Nephron (organoid): ENCODE measurements at regions not wholly inside any gene's neighbourhood (a gene's known extent, or its start where the extent isn't known, plus 50 kb on each side); places are given as distances from the start of the nearest gene placed in this dataset.

ENCODE experiments used
- H3K27ac Mint-ChIP-seq, 3 experiments: 2 replicates each; pipeline ENCODE4 v1.8.0; 2020; ENCODE audit warnings: mixed read lengths in 3 of 3, mild to moderate bottlenecking in 2 of 3, moderate library complexity in 1 of 3
- H3K27me3 Mint-ChIP-seq: 2 replicates; pipeline ENCODE4 v1.8.0; 2021; ENCODE audit warnings: low read depth, mild to moderate bottlenecking, moderate library complexity, mixed read lengths
- H3K36me3 Mint-ChIP-seq: 2 replicates; pipeline ENCODE4 v1.8.0; 2020; ENCODE audit warnings: low read depth, mixed read lengths
- H3K4me1 Mint-ChIP-seq: 2 replicates; pipeline ENCODE4 v1.8.0; 2020; ENCODE audit warnings: mixed read lengths
- H3K4me3 Mint-ChIP-seq, 3 experiments: 2 replicates each; pipeline ENCODE4 v1.8.0; 2020; ENCODE audit warnings: mild to moderate bottlenecking in 3 of 3, mixed read lengths in 3 of 3, moderate library complexity in 2 of 3
- H3K9me3 Mint-ChIP-seq: 2 replicates; pipeline ENCODE4 v1.8.0; 2020; ENCODE audit warnings: mixed read lengths
- CTCF ChIP-seq, 3 experiments: fragments of 200-600 bp; sonication (generic); IDR thresholded peaks; one replicate each; pipeline ENCODE4 v1.5.0; 2021; ENCODE audit warnings: antibody characterized with exemption in 3 of 3; ENCODE audit not compliant: unreplicated experiment in 3 of 3

- TF ChIP-seq CTCF (IDR thresholded peaks at IDR 0.05; ENCODE audit: unreplicated experiment in 3 of 3) = no peak
- no peaks in the 10 kb centered on the region for H3K27me3 Mint-ChIP-seq
- H3K9me3 Mint-ChIP-seq = no peaks in the 10 kb centered on the region
- no peak overlapping the region for H3K27ac Mint-ChIP-seq
- H3K36me3 Mint-ChIP-seq = no peaks in the 10 kb centered on the region
- H3K4me1 Mint-ChIP-seq = peaks cover 16% of the 10 kb centered on the region
- H3K4me3 Mint-ChIP-seq = no peak overlapping the region
These were observed 616.6 kb upstream of the SEMA6A start for GRCh38 chr5:117191251-117191650.

- Mint-ChIP-seq H3K9me3 (no peaks in the 10 kb centered on the region), H3K27ac (no peak overlapping the region), H3K36me3 (no peaks in the 10 kb centered on the region), H3K27me3 (no peaks in the 10 kb centered on the region), H3K4me3 (no peak overlapping the region), H3K4me1 (peaks cover 15% of the 10 kb centered on the region)
- TF ChIP-seq CTCF (IDR thresholded peaks at IDR 0.05; ENCODE audit: unreplicated experiment in 3 of 3) = no peak
These were observed 615.2 kb upstream of the SEMA6A start for GRCh38 chr5:117189784-117190183.

GRCh38 chr5:117188211-117188610 is 613.6 kb upstream of the SEMA6A start:
- no peaks in the 10 kb centered on the region for H3K36me3 Mint-ChIP-seq
- no peak overlapping the region for H3K4me3 Mint-ChIP-seq
- peaks cover 13% of the 10 kb centered on the region for H3K4me1 Mint-ChIP-seq
- no peaks in the 10 kb centered on the region for H3K27me3 Mint-ChIP-seq
- H3K27ac Mint-ChIP-seq = peak overlapping the region in 1 of 3 experiments; percentile 18
- no peak for TF ChIP-seq CTCF (IDR thresholded peaks at IDR 0.05; ENCODE audit: unreplicated experiment in 3 of 3)
- H3K9me3 Mint-ChIP-seq = no peaks in the 10 kb centered on the region

- H3K36me3 Mint-ChIP-seq = no peaks in the 10 kb centered on the region
- no peak overlapping the region for H3K27ac Mint-ChIP-seq
- no peak for TF ChIP-seq CTCF (IDR thresholded peaks at IDR 0.05; ENCODE audit: unreplicated experiment in 3 of 3)
- H3K27me3 Mint-ChIP-seq = no peaks in the 10 kb centered on the region
- no peaks in the 10 kb centered on the region for H3K9me3 Mint-ChIP-seq
- peaks cover 16% of the 10 kb centered on the region for H3K4me1 Mint-ChIP-seq
- H3K4me3 Mint-ChIP-seq = no peak overlapping the region
These were observed 612.1 kb upstream of the SEMA6A start for GRCh38 chr5:117186751-117187150.

- TF ChIP-seq CTCF (IDR thresholded peaks at IDR 0.05; ENCODE audit: unreplicated experiment in 3 of 3) = no peak
- Mint-ChIP-seq H3K27me3 (no peaks in the 10 kb centered on the region), H3K27ac (peak overlapping the region in 2 of 3 experiments; percentile 41 to 55), H3K4me1 (peaks cover 15% of the 10 kb centered on the region), H3K9me3 (peaks cover 4% of the 10 kb centered on the region), H3K36me3 (no peaks in the 10 kb centered on the region), H3K4me3 (no peak overlapping the region)
These were observed 608.7 kb upstream of the SEMA6A start for GRCh38 chr5:117183326-117183725.

GRCh38 chr5:117182104-117182503 is 607.5 kb upstream of the SEMA6A start:
- no peaks in the 10 kb centered on the region for H3K36me3 Mint-ChIP-seq
- peaks cover 4% of the 10 kb centered on the region for H3K9me3 Mint-ChIP-seq

More at GRCh38 chr5:117182104-117182503, 607.5 kb upstream of the SEMA6A start:
- H3K27ac Mint-ChIP-seq = no peak overlapping the region
- H3K27me3 Mint-ChIP-seq = no peaks in the 10 kb centered on the region
- no peak for TF ChIP-seq CTCF (IDR thresholded peaks at IDR 0.05; ENCODE audit: unreplicated experiment in 3 of 3)
- H3K4me3 Mint-ChIP-seq = no peak overlapping the region
- H3K4me1 Mint-ChIP-seq = peaks cover 9% of the 10 kb centered on the region
